ENCODE measurements at regions not wholly inside any gene's neighbourhood (a gene's known extent, or its start where the extent isn't known, plus 50 kb on each side); places are given as distances from the start of the nearest gene placed in this dataset.

DNA sequence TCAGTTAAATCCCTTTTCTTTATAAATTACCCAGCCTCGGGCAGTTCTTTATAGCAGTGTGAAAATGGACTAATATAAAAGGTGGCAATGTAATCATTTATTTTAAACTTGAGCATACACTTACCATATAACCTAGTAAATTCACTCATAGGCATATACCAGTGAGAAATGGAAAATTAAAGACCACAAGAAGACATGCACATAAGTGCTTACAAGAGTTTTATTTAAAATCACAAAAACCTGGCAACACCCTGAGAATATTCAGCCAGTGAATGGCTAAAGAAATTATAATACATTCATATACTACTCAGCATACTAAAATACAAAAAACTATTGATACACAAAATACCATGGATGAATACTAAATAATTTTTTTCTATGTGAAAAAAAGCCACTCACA is 1017.5 kb upstream of the TMEM132C start:
- Histone ChIP-seq H3K27ac (no peak overlapping the region), H3K9me3 (ENCODE audit: insufficient read depth, low read depth) (no peaks in the 10 kb centered on the region), H2AFZ (no peak overlapping the region), H3K4me2 (no peak overlapping the region), H3K36me3 (ENCODE audit: low read depth) (no peaks in the 10 kb centered on the region), H3K4me1 (replicated peaks; ENCODE audit: insufficient read depth) (no peaks in the 10 kb centered on the region), H3K9me2 (ENCODE audit: insufficient read depth) (no peaks in the 10 kb centered on the region), H3K27me3 (ENCODE audit: insufficient read depth, low read depth) (peaks cover 4% of the 10 kb centered on the region; the same call in 1 of the 2 replicates), H4K20me1 (ENCODE audit: insufficient read depth) (no peaks in the 10 kb centered on the region), H3K4me3 (no peak overlapping the region), H3F3A (ENCODE audit: insufficient read depth, low read depth) (no peaks in the 10 kb centered on the region), H3K79me2 (ENCODE audit: low read depth) (no peaks in the 10 kb centered on the region)
- intact Hi-C loops (cut with micrococcal nuclease; ENCODE audit: unreplicated experiment): no loop called here
- no peak for DNase-seq
- TF ChIP-seq, protein P1, sequence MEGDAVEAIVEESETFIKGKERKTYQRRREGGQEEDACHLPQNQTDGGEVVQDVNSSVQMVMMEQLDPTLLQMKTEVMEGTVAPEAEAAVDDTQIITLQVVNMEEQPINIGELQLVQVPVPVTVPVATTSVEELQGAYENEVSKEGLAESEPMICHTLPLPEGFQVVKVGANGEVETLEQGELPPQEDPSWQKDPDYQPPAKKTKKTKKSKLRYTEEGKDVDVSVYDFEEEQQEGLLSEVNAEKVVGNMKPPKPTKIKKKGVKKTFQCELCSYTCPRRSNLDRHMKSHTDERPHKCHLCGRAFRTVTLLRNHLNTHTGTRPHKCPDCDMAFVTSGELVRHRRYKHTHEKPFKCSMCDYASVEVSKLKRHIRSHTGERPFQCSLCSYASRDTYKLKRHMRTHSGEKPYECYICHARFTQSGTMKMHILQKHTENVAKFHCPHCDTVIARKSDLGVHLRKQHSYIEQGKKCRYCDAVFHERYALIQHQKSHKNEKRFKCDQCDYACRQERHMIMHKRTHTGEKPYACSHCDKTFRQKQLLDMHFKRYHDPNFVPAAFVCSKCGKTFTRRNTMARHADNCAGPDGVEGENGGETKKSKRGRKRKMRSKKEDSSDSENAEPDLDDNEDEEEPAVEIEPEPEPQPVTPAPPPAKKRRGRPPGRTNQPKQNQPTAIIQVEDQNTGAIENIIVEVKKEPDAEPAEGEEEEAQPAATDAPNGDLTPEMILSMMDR (conservative IDR thresholded peaks at IDR 0.05): no peak
- TF ChIP-seq EZH2 (IDR thresholded peaks at IDR 0.05; ENCODE audit: low read depth): no peak
- POLR2A ChIA-PET (ENCODE audit: unreplicated experiment): no interaction called here
- CTCF ChIA-PET: no interaction called here
- no TSS peak for BruUV-seq (replicated peaks)

DNA sequence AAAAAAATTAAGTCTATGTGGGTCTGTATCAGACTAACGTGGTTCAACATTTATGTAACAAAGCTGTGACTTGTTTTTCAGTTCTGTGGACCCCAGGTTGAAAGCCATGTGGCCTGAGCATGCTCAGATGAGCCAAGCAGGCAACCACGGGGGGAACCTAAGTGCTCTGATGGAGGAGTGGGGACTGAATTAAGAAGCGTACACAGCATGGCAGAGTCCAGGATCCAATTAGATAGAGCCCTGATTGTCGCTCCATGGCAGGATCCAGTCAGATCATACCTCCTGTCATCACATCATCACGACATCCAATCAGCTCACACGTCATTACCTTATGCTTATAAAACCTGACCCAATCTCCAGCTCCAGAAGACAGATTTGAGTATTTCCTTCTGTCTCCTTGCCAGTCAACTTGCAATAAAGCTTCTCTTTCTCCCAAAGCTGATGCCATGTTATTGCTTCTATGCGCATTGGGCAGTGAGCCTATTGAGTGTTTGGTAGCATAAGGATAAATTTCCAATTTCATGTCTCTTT is 1013.1 kb upstream of the TMEM132C start:
- POLR2A ChIA-PET (ENCODE audit: unreplicated experiment): no interaction called here
- DNase-seq: no peak

DNA sequence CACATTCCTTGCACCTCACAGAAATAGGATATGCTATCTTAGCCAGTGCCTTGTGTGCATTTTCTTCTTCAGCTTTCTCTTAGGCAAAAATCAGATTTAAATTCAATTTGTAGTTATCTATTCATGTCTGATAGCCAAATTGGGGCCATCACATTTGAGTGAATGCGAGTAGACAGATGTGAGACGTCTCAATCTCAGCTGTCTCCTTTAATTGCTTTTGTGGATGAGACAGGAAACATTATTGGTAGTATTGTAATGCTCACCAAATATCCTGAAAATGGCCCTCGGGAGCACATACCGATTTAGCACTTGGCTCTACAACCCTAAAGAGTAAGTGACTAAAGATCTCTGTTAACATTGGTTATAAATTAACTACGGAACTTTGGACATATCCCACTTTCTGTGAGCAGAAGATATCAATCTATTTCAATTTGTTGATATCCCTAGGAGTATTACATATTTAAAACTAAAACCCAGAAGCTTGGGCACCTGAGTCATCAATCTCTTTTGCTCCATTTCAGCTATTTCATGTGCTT is 1012.5 kb upstream of the TMEM132C start:
- no TSS peak for BruUV-seq (replicated peaks)
- H3K27me3 ChIP-seq (ENCODE audit: insufficient read depth, low read depth): peaks cover 4% of the 10 kb centered on the region; the same call in 1 of the 2 replicates

More for the DNA sequence above, 1013.1 kb upstream of the TMEM132C start:
- Histone ChIP-seq H3K27me3 (ENCODE audit: insufficient read depth, low read depth) (peaks cover 4% of the 10 kb centered on the region; the same call in 1 of the 2 replicates), H3F3A (ENCODE audit: insufficient read depth, low read depth) (no peaks in the 10 kb centered on the region), H3K4me1 (replicated peaks; ENCODE audit: insufficient read depth) (no peaks in the 10 kb centered on the region), H3K4me2 (no peak overlapping the region), H3K4me3 (no peak overlapping the region), H3K9me3 (ENCODE audit: insufficient read depth, low read depth) (no peaks in the 10 kb centered on the region), H3K9me2 (ENCODE audit: insufficient read depth) (no peaks in the 10 kb centered on the region), H2AFZ (no peak overlapping the region), H3K27ac (no peak overlapping the region), H3K79me2 (ENCODE audit: low read depth) (no peaks in the 10 kb centered on the region), H4K20me1 (ENCODE audit: insufficient read depth) (no peaks in the 10 kb centered on the region), H3K36me3 (ENCODE audit: low read depth) (no peaks in the 10 kb centered on the region)
- intact Hi-C loops (cut with micrococcal nuclease; ENCODE audit: unreplicated experiment): no loop called here
- no TSS peak for BruUV-seq (replicated peaks)
- CTCF ChIA-PET: interaction anchor here (0.6 kb wide), 1 partner anchor 11 kb away, joined by 3 read pairs; no protein-coding TSS in a partner anchor
- no peak for TF ChIP-seq EZH2 (IDR thresholded peaks at IDR 0.05; ENCODE audit: low read depth)
- TF ChIP-seq, protein P1 (conservative IDR thresholded peaks at IDR 0.05): no peak

More for the DNA sequence above, 1012.5 kb upstream of the TMEM132C start:
- intact Hi-C loops (cut with micrococcal nuclease; ENCODE audit: unreplicated experiment): no loop called here
- H3K4me3 ChIP-seq: no peak overlapping the region
- CTCF ChIA-PET: no interaction called here
- no peaks in the 10 kb centered on the region for H3K9me3 ChIP-seq (ENCODE audit: insufficient read depth, low read depth)
- no peak overlapping the region for H3K4me2 ChIP-seq
- no peaks in the 10 kb centered on the region for H3K36me3 ChIP-seq (ENCODE audit: low read depth)
- DNase-seq: no peak
- H4K20me1 ChIP-seq (ENCODE audit: insufficient read depth): no peaks in the 10 kb centered on the region
- no peaks in the 10 kb centered on the region for H3K79me2 ChIP-seq (ENCODE audit: low read depth)
- H3K9me2 ChIP-seq (ENCODE audit: insufficient read depth): no peaks in the 10 kb centered on the region
- H3K27ac ChIP-seq: no peak overlapping the region
- H3F3A ChIP-seq (ENCODE audit: insufficient read depth, low read depth): no peaks in the 10 kb centered on the region
- no peak for TF ChIP-seq EZH2 (IDR thresholded peaks at IDR 0.05; ENCODE audit: low read depth)
- TF ChIP-seq, protein P1 (conservative IDR thresholded peaks at IDR 0.05): no peak
- no peaks in the 10 kb centered on the region for H3K4me1 ChIP-seq (replicated peaks; ENCODE audit: insufficient read depth)
- POLR2A ChIA-PET (ENCODE audit: unreplicated experiment): no interaction called here
- no peak overlapping the region for H2AFZ ChIP-seq
